ENCODE measurements at regions not wholly inside any gene's neighbourhood (a gene's known extent, or its start where the extent isn't known, plus 50 kb on each side); places are given as distances from the start of the nearest gene placed in this dataset.

DNA sequence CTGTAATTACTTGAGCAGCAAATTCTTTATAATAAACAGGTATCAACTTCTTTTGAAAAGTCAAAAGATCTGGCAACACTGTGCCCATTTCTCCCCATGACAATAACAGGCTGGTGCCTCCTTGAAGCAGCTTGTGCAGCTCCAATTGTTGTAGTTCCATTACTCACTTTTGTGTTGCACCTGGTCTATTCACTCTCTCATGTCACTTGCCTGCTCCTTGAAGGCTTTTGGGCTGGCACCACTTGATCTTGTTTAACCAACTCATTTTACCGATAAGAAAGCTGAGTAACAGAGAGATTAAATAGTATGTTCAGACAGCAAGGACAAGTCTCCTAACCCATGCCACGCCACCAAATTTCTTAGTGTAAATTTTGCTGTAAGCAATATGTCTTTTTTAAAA lies 314.5 kb downstream of the OSR1 start:
- no peak overlapping the region for H3K4me2 ChIP-seq (ENCODE audit: insufficient read depth, low read length)
- H3K9me1 ChIP-seq (ENCODE audit: control insufficient read depth, insufficient read depth, low read length), result no peaks in the 10 kb centered on the region
- TF ChIP-seq ZNF12 (CRISPR knock-in tag; IDR thresholded peaks at IDR 0.05) (no peak), PTRF (tag; IDR thresholded peaks at IDR 0.05) (no peak), TSC22D4 (tag; IDR thresholded peaks at IDR 0.05) (no peak), CEBPG (CRISPR knock-in tag; IDR thresholded peaks at IDR 0.05) (no peak), CEBPG (tag; conservative IDR thresholded peaks at IDR 0.05 in 1 of 2, IDR thresholded peaks at IDR 0.05 in 1 of 2) (no peak), NONO (IDR thresholded peaks at IDR 0.05; ENCODE audit: low read depth in 2 of 2, low read length in 1 of 2) (no peak)
- ATAC-seq (no peak), FAIRE-seq (no peak), DNase-seq (ENCODE audit: extremely low read depth in 1 of 4, low spot score in 3 of 4) (no peak)
- H3K79me2 ChIP-seq (ENCODE audit: control insufficient read depth, insufficient read depth, low read length), result no peaks in the 10 kb centered on the region
- intact Hi-C loops (cut with micrococcal nuclease), result no loop called here
- in situ Hi-C loops (cut with MboI), result no loop called here
- WGBS (ENCODE audit: insufficient coverage, low coverage, missing lambda C conversion rate), result 0% methylated on average over 2 of the region's 2 CpGs
- H3K27ac ChIP-seq (ENCODE audit: extremely low read depth, low read depth, low read length), result no peak overlapping the region
- no peak overlapping the region for H3K4me3 ChIP-seq
- no peaks in the 10 kb centered on the region for H3K36me3 ChIP-seq (ENCODE audit: control insufficient read depth, insufficient read depth, low read length)
- ChIA-PET CTCF (ENCODE audit: low intra/inter-chr PET ratio) (no interaction called here), POLR2A (no interaction called here)
- no peak overlapping the region for H3K9ac ChIP-seq (ENCODE audit: insufficient read depth in 1 of 2, low read depth in 2 of 2, low read length in 2 of 2)
- no peaks in the 10 kb centered on the region for H3K9me3 ChIP-seq (replicated peaks; ENCODE audit: control insufficient read depth, insufficient read depth, low read depth, low read length)
- no peaks in the 10 kb centered on the region for H3K27me3 ChIP-seq (ENCODE audit: control insufficient read depth in 2 of 2, insufficient read depth in 2 of 2, low read length in 2 of 2)
- no peaks in the 10 kb centered on the region for H4K20me1 ChIP-seq (replicated peaks; ENCODE audit: control insufficient read depth, insufficient read depth, low read length)
- no peaks in the 10 kb centered on the region for H3K4me1 ChIP-seq (replicated peaks in 1 of 2; ENCODE audit: control insufficient read depth in 2 of 2, insufficient read depth in 2 of 2, low read length in 2 of 2)
- no peak overlapping the region for H2AFZ ChIP-seq (ENCODE audit: low read depth, low read length)
- no TSS peak for BruUV-seq (replicated peaks)

GRCh38 chr2:19041434-19042041 lies 316.9 kb downstream of the OSR1 start:
- H3K9ac ChIP-seq (ENCODE audit: insufficient read depth in 1 of 2, low read depth in 2 of 2, low read length in 2 of 2), result no peak overlapping the region
- no peak overlapping the region for H3K27ac ChIP-seq (ENCODE audit: extremely low read depth, low read depth, low read length)
- H3K9me3 ChIP-seq (replicated peaks; ENCODE audit: control insufficient read depth, insufficient read depth, low read depth, low read length), result no peaks in the 10 kb centered on the region
- H3K4me1 ChIP-seq (replicated peaks in 1 of 2; ENCODE audit: control insufficient read depth in 2 of 2, insufficient read depth in 2 of 2, low read length in 2 of 2), result no peaks in the 10 kb centered on the region
- H3K4me3 ChIP-seq, result no peak overlapping the region
- no peaks in the 10 kb centered on the region for H3K36me3 ChIP-seq (ENCODE audit: control insufficient read depth, insufficient read depth, low read length)
- ChIA-PET POLR2A (no interaction called here), CTCF (ENCODE audit: low intra/inter-chr PET ratio) (no interaction called here)
- intact Hi-C loops (cut with micrococcal nuclease), result no loop called here
- in situ Hi-C loops (cut with MboI), result no loop called here
- ATAC-seq, result no peak
- H3K4me2 ChIP-seq (ENCODE audit: insufficient read depth, low read length), result no peak overlapping the region
- BruUV-seq (replicated peaks), result no TSS peak
- no peak overlapping the region for H2AFZ ChIP-seq (ENCODE audit: low read depth, low read length)
- no peaks in the 10 kb centered on the region for H3K9me1 ChIP-seq (ENCODE audit: control insufficient read depth, insufficient read depth, low read length)
- 0% methylated on average over 4 of the region's 5 CpGs for WGBS (ENCODE audit: insufficient coverage, low coverage, missing lambda C conversion rate)
- H4K20me1 ChIP-seq (replicated peaks; ENCODE audit: control insufficient read depth, insufficient read depth, low read length), result no peaks in the 10 kb centered on the region
- H3K27me3 ChIP-seq (ENCODE audit: control insufficient read depth in 2 of 2, insufficient read depth in 2 of 2, low read length in 2 of 2), result no peaks in the 10 kb centered on the region
- no peaks in the 10 kb centered on the region for H3K79me2 ChIP-seq (ENCODE audit: control insufficient read depth, insufficient read depth, low read length)
- TF ChIP-seq ZNF143 (CRISPR knock-in tag; IDR thresholded peaks at IDR 0.05), result no peak
- no peak for TF ChIP-seq COPS2 (conservative IDR thresholded peaks at IDR 0.05)
- no peak for TF ChIP-seq KDM1A (IDR thresholded peaks at IDR 0.05)
- TF ChIP-seq ZNF766 (CRISPR knock-in tag; conservative IDR thresholded peaks at IDR 0.05), result no peak
- TF ChIP-seq, protein P1, sequence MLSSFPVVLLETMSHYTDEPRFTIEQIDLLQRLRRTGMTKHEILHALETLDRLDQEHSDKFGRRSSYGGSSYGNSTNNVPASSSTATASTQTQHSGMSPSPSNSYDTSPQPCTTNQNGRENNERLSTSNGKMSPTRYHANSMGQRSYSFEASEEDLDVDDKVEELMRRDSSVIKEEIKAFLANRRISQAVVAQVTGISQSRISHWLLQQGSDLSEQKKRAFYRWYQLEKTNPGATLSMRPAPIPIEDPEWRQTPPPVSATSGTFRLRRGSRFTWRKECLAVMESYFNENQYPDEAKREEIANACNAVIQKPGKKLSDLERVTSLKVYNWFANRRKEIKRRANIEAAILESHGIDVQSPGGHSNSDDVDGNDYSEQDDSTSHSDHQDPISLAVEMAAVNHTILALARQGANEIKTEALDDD (IDR thresholded peaks at IDR 0.05), result no peak
- TF ChIP-seq ARHGAP35 (IDR thresholded peaks at IDR 0.05; ENCODE audit: partially characterized antibody), result no peak
- TF ChIP-seq SNIP1 (IDR thresholded peaks at IDR 0.05; ENCODE audit: low read depth), result no peak
- TF ChIP-seq SMAD4 (CRISPR knock-in tag; conservative IDR thresholded peaks at IDR 0.05), result no peak
- TF ChIP-seq TCFL5 (CRISPR knock-in tag; conservative IDR thresholded peaks at IDR 0.05), result no peak
- FAIRE-seq, result no peak
- DNase-seq (ENCODE audit: extremely low read depth in 1 of 4, low spot score in 3 of 4), result no peak
